Left hindlimb (tissue), 1 donor: ENCODE measurements at regions not wholly inside any gene's neighbourhood (a gene's known extent, or its start where the extent isn't known, plus 50 kb on each side); places are given as distances from the start of the nearest gene placed in this dataset.
A peak's percentile ranks its signal among the peaks of the same experiment; 100 is the strongest.
"Not testable (repeated sequence)": the region's sequence is repeated elsewhere in the genome, so short reads cannot be mapped to it uniquely, and the experiment has no call there.

Experiments used
- DNase-seq: peaks from one replicate; pipeline ENCODE4 v3.0.0-alpha.2; 2018

GRCh38 chr2:2502201-2502549 lies 171.1 kb upstream of the MYT1L start:
- no peak for DNase-seq

- no peak for DNase-seq
These were observed 170.6 kb upstream of the MYT1L start for GRCh38 chr2:2501454-2502200.

GRCh38 chr2:2495606-2496005 lies 164.5 kb upstream of the MYT1L start:
- no peak for DNase-seq

GRCh38 chr2:2493496-2493895 lies 162.4 kb upstream of the MYT1L start:
- DNase-seq, result no peak

- DNase-seq, result no peak
These were observed 161.7 kb upstream of the MYT1L start for GRCh38 chr2:2492800-2493199.

DNA sequence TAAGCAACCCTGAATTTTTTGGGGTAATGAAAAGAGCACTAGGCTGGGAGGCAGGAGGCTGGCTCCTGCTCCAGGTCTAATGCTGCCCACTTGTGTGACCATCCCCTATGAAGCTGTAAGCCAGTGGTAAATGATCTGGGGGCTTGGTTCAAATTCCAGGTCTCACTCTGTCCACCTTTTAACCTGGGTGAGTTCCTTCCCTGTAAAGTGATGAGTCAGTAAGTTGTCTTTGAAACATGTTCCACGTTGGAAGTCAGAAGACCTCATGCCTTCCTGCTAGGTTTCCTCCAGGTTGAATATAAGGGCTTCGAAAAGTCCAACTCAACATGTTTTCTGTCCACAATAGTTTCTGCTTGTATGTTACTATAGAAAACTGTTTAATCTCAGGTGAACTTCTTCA lies 160.9 kb upstream of the MYT1L start:
- DNase-seq, result no peak

GRCh38 chr2:2484301-2484700 lies 153.2 kb upstream of the MYT1L start:
- DNase-seq, result no peak

GRCh38 chr2:2482851-2483250 lies 151.8 kb upstream of the MYT1L start:
- DNase-seq, result no peak

GRCh38 chr2:2472881-2473280 lies 141.8 kb upstream of the MYT1L start:
- DNase-seq, result no peak

GRCh38 chr2:2472044-2472443 lies 141.0 kb upstream of the MYT1L start:
- DNase-seq, result no peak

GRCh38 chr2:2466534-2466933 lies 135.5 kb upstream of the MYT1L start:
- DNase-seq, result no peak

DNA sequence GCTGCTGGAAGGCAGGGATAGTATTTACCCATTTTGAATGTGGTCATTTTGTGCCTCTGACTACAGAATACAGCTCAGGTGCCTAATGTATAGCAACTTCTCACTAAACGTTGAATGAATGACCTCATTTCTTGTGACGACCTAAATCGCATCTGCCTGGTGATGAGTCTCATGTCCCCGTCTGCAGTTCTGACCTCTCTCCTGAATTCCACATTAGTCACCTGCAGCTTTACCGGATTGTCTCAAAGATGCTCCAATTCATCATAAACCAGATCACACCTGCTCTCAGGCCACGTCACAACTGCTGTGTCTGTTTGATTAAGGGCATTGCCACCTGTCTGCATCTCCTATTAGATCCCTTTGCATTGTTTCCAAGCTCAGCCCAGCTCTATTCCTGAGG lies 133.6 kb upstream of the MYT1L start:
- no peak for DNase-seq

DNA sequence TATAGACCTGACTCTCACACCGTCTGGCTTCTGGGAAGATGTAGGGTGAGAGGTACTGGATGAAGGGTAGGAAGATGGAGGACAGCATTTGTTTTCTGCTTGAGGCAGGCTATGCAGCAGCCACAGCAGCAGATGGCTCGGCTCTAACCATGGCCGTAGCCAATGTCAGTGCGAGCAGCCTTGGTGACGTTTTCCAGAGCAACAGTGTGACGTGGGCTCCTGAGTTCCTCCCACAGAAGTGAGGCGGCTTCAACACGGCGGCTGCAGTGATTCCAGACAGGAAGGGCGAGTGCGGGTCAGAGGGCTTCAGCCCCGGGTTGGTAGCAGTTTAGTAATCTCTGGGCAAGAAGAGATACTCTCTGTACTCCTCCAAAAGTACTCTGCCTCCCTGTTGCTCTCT lies 133.0 kb upstream of the MYT1L start:
- DNase-seq, result peak; percentile 35

DNA sequence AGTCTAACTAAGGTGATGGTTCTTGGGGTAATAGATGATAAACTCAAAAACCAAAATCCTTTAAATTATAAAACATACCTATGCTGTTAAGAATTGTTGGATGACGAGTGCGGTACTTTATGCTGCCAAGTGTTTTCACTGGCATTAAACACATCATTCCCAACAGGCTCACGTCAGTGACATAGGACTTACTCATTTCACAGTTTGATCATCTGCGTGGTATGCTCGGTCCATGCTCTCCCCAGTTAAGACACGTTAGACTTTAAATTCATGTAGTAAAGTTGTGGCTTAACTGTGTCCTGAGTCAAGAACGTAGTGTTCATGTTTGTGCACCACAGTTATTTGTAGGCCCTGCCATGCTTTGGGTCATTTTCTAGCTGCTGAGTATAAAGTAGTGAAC lies 125.6 kb upstream of the MYT1L start:
- no peak for DNase-seq

DNA sequence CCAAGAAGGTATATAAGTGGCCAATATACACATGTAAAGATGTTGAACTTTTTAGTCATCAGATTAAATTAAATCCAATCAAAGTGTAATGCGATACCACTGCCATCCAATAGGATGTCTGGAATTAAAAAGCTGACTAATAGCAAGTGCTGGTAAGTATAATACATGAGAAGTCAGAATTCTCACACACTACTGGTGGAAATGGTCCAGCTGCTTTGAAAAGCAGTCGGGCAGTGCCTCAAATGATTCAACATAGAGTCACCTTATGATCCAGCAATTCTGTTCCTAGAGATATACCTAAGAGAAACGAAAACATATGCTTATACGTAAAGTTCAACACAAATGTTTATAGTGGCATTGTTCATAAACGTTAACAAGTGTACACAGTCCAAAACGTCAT lies 124.1 kb upstream of the MYT1L start:
- DNase-seq, result no peak

- no peak for DNase-seq
These were observed 121.9 kb upstream of the MYT1L start for GRCh38 chr2:2452961-2453360.

DNA sequence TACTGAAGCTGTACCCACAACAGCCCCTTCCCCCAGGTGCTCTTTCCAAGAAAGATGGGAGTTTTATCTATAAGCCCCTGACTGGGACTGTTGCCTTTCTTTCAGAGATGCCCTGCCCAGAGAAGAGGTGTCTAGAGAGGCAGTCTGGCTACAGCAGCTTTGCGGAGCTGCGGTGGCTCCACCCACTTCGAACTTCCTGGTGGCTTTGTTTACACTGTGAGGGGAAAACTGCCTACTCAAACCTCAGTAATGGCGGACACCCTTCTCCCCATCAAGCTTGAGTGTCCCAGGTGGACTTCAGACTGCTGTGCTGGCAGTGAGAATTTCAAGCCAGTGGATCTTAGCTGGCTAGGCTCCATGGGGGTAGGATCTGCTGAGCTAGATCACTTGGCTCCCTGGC lies 120.2 kb upstream of the MYT1L start:
- not testable (repeated sequence) for DNase-seq

- no peak for DNase-seq
These were observed 117.1 kb upstream of the MYT1L start for GRCh38 chr2:2448178-2448577.

DNA sequence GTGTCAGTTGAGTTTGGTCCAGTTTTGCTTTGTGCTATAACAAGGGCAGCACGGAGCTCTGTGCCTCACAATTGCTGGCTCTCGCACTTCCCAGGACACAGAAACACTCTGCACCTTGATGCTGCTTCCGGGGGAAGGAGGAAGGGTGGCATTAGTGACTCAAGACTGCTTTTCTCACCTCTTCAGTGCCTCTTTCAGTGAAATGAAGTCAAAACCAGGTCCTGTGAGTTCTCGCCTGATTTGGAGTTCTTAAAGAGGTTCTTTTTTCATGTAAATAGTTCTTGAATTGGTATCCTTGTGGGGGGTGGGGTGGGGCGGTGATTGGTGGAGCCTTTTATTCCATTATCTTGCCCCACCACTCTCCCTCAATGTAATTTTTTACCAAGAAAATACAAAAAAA lies 91.5 kb upstream of the MYT1L start:
- no peak for DNase-seq

- DNase-seq, result no peak
These were observed 82.5 kb upstream of the MYT1L start for GRCh38 chr2:2413525-2413924.

DNA sequence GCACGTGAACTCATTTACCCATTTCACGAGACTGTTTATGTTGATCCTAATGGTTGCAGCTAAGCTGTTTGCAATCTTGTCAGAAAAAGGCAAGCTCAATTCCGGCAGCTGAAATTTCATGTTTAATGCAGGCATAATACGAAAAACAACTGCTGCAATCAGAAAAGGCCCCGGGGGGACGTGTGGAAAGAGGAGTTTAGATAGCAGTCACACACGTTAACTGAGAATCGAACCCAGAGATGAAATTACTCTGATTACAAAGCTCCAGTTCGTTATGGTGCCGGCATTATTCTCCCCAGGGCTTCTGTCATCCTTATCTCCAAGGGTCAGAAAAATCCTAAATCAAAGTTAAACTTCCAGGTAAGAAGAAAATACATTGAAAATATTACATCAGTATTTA lies 79.9 kb upstream of the MYT1L start:
- DNase-seq, result no peak

- no peak for DNase-seq
These were observed 78.4 kb upstream of the MYT1L start for GRCh38 chr2:2409481-2409880.

DNA sequence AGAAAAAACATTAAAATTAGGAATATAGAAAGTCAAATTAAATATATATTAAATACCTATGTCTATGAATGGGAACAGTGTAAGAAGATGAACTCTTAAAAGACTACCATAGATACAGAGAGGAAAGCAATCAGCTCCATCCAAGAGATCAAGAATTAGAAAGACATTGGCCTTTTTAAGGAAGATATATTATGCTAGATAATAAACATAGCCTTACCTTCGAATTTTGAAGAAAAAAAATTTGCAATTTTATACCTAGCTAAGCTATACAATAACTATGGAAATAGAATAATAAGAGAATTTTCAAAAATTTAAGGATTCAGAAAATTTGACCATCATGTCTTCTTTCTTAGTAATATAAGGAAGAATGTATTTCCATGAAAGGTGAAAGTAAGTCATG lies 74.7 kb upstream of the MYT1L start:
- DNase-seq, result no peak

GRCh38 chr2:2400286-2401038 lies 69.4 kb upstream of the MYT1L start:
- DNase-seq, result no peak

GRCh38 chr2:2399396-2399795 lies 68.3 kb upstream of the MYT1L start:
- DNase-seq, result no peak
